Activated CD8-positive, alpha-beta memory T cell treated with anti-CD3 and anti-CD28 coated beads, Interleukin-2, amount 50 U/mL, for 24 hours (primary cell): ENCODE measurements at regions not wholly inside any gene's neighbourhood (a gene's known extent, or its start where the extent isn't known, plus 50 kb on each side); places are given as distances from the start of the nearest gene placed in this dataset.

Experiments used
- DNase-seq: peaks from one replicate; pipeline ENCODE4 v3.0.0-alpha.2; 2020; ENCODE audit errors: extremely low read depth

DNA sequence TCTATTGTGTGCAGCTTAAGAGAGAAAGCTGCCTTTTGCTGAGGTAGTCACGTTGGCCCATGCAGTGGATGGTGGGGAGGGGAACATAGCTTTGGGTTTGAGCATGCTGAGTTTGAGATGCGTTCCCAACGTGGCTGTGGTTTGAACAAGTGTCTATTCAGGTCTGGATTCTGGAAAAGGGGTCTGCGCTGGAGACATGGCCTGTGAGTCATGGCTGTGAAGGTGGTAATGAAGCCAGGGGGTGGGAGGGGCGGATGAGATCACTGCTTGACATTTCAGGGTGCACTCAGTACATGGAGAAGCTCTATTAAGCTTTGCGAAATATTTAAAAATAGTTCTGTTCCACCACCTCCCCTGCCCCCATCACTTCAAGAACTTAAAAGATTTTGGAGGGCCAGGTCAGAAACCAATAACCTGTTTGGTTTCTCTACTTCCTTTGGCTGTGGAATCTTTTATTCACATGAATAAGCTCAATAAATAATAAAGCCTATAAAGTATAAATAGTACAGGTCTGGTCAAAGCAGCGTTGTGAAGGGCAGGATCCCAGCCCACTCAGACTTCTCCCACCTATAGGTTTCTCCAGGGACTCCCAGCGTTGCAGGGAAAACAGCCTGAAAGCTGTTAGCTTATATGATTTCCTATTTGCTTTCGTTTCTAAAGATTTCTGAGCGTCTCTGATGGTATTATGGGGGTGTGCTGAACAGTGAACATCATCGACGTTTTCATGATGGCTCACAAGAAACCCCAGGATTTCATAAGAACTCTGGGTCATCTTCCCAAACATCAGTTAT lies 189.9 kb downstream of the NSG2 start:
- DNase-seq: no peak

DNA sequence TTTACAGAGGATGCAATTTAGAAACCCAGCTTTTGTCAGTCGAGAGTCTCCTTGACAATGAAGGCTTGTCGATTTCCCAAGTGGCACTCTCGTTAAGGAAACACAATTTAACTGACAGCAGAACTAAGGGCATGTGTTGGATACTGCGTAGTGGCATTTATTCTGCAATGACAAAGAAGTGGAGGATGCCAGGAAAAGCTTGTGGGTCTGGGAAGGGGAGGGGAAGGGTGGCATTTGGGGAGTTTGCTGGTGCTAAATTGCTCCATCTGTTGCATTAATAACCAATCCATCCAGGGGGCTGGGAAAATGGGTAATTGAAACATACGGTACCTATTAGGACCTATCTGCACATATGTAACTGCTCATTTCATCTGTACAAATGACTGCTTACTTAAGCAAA lies 190.6 kb downstream of the NSG2 start:
- DNase-seq: no peak

DNA sequence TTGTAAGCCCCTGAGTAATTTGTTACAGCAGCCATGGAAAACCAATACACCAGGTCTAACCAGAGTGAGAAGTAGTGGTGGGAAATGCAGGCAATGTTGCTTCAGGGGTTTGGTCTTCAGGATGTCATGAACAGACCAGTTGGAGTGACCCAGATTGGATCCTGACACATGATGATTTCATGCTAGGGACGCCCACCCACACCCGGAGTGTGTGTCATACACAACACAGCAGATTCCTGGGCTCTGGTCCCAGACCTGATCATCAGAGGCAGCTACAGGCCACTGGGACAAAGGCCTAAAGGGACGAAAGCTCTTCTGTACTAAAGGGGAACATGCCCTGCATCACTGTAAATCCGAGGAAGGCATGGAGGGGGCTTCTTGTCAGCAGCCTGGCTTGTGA lies 194.2 kb downstream of the NSG2 start:
- no peak for DNase-seq

DNA sequence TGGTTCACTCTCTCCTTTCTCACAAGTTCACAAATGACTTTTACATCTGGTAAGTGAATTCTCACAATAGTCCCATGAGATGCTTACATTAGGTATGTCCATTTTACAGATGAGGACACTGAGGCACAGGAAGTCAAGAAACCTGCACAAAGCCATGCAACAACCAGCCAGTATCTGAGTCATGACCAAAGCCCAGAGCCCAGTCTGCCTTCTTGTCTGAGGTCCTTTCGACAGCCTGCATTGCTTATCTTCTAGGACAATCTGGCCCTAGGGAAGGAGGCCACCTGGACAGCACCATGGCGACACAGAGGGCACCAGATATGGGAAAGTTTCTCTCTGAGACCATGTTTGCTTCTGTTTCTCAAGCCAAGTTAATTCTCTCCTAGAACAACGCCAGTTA lies 197.1 kb downstream of the NSG2 start:
- no peak for DNase-seq

DNA sequence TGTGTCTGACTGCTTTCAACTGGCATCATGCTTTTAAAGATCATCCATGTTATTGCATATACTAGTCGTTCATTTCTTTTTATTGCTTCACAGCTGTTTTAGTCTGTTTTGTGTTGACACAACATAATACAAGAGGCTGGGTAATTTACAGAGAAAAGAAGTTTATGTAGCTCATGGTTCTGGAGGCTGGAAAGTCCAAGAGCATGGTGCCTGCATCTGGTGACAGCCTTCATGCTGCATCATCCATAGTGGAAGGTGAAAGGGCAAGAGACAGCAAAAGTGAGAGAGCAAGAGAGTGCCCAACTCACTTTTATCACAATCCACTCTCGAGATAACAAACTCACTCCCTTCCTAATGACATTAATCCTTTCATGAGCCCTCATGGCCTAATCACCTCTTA lies 198.4 kb downstream of the NSG2 start:
- no peak for DNase-seq

DNA sequence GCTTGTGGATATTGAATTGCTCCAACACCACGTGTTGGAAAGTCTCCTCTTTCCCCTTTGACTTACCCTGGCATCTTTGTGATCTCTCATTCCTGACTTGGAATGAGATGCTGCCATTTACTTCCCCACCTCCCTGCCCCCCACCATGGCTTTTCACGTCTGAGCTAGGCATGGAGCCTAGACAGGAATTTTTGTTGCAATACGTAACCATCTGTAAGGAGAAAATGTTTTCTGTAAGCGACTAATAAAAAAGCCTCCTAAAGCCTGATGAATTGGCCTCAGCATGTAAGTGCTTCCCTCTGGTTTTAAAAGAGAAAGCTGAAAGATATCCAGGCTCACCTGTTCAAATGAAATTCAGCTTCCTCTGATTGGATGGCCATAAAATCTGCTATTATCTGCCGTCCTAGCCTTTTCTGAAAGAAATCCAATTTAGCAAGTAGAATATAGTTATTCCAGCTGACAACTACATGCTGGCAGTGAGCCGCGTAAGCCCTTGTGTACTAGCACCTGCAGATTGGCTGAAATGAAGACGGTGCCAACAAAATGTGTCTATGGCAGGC lies 200.1 kb downstream of the NSG2 start:
- no peak for DNase-seq

DNA sequence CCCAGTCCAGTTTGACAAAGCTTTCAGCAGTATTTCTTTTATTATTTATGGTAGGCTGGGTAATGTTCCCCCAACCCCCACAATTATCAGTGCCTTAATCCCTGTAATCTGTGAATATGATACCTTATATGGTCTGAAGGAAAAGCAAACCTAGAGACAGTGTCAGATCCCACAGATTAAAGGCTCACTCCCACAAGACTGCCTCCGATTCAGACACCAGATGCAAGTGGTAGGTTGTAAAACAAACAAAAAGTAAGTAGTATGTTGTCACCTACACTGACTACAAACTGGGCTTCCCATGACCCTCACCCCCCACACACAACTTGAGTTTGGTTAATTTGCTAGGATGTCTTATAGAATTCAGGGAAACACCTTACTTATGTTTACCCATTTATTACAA lies 201.2 kb downstream of the NSG2 start:
- no peak for DNase-seq

DNA sequence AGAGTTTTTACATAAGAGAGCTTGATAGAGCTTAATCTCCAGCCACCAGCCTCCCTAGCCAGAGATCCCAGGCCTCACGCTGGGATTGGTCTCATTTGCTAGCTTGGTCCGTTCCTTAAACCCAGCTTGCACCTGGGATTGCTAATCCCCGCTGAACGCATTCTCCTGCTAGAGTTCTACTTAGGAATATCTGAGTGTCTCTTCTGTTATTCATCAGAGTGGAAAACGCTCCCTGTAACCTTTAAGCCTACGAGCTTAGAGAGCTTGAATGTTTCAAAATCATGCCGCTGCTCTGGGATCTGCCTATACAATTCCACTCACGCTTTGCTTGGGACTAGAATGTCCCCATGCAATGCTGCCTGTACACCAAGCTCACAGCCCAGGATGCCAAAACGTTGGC lies 201.8 kb downstream of the NSG2 start:
- no peak for DNase-seq

DNA sequence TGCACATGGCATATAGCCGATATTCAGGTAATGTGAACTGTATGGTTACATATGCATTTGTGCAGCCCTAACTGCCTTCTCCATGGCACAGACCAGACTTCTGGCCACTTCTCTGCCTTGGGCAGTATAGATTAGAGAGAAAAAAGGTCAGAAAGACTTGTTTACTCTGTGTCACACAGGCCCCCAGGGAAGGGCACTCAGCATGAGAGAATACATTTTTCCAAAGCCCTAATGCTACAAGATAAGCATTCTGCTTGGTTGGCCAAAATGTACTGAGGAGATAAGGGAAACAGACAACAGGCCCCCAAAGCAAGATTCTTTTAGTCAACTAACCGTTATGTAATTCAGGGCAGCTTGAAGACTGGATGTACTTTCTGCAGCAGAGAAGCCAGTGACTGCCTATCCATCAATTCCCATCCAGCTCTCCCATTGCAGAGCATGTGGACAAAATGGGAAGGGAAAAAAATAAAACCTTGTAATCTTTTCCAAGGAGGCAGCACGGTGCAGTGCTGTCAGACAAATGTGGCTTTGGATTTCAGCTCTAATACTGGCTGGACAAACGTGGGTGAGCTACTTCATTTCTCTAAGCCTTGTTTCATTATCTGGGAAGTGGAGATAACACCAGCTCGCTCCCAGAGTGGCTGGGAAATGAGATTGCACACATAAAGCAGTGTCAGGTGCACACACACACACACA lies 205.9 kb downstream of the NSG2 start:
- DNase-seq: no peak

DNA sequence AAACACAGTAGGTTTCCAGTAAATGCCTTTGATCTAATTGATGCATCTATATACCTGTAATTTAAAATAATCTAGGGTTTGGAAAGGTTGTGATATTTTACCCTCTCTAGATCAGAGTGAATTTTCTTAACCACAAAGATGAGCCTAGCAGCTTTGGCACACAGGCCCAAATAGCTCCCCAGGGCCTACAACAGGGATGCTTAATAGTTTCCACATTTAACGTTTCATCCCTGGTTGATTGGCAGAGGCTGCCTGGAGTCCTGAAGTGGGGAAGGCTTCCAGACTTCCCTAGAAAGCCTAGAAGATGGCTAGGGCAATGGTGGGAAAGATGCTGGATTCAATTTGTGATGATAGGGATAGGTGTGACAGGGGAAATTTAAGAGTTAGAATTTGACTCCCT lies 206.6 kb downstream of the NSG2 start:
- no peak for DNase-seq

DNA sequence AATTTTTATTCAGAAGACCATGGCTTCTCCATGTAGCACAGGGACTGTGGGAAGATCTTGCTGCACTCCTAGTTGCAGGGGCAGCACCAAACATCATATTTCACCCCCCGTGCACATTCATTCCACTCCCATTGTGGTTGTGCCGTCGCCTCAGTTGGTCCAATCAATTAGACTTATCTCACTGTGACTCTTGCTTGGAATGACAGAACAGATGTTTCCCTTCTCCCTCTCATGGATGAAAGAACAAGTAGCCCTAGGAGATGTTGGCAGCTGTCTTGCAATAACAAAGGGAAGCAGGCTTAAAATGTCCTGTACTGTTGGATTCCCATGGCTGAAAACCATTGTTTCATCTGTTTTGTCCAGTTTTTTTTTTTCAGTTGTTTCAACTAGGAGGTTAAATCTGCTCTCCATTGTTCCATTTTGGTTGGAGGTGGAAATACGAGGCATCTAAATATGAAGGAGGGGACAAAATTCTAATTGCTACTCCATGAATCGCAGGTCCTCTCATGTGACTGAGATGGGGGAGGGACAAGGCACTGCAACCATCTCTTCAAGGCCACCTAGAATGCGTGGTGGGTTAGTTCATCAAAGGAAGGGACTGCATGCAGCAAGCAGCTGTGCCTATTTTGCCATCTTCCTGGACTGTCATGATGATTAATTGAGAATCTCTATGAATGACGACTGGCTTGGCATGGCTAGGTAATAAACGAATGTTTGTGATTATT lies 214.4 kb downstream of the NSG2 start:
- no peak for DNase-seq

DNA sequence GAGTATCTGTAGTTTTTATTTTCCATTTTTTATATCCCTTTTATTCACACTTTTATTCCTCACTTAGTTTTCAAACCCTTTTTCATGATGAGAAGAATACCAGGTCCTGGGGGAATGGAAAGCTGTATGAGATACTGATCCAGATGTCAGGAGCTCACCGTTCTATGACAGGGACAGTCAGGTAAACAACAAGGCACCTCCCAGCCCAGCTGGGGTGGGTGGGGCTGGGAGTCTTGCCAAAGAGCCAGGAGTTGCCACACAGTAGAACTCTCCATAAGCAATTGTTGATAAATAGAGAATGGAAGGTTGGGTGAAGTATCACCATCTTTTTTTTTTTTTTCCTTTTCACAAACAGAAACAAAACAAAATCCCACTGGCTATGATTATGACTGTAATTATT lies 225.8 kb downstream of the NSG2 start:
- DNase-seq: no peak

DNA sequence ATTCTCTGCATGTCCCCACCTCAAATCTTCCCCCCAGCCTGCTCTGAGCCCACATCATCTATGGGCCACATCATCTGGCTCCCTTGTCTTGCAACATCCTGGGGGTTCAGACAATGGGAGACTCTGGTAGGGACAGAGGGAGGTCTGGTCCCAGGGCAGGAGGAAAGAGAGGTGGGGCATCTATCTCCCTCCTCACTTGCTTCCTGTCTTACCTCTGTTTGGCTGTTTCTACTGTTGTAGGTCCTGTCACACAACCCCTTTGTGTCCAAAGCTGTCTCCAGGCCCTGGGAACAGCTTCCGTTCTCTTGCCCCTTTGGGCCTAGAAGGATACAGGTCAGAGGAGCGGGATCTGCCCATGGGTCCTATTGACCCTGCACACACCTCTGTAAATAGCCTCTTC lies 227.2 kb downstream of the NSG2 start:
- DNase-seq: no peak

DNA sequence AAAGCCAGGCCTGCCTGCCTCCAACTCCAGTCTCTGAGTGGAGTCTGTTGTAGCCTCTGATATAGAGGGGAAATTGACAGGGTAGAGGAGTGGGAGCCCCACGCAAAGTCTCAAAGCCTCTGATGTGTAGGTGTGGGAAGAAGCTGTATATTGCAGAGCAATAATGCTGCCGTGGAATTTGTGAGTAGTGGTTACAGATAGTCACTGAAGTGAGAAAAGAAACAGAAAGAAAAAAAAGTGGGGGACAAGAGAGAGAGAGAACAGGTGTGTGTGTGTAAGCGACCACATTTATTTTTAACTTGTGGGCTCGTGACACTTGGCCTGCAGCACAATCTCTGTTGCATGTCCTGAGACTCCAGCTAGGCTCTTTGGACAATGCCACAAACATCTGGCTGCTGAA lies 227.8 kb downstream of the NSG2 start:
- no peak for DNase-seq

DNA sequence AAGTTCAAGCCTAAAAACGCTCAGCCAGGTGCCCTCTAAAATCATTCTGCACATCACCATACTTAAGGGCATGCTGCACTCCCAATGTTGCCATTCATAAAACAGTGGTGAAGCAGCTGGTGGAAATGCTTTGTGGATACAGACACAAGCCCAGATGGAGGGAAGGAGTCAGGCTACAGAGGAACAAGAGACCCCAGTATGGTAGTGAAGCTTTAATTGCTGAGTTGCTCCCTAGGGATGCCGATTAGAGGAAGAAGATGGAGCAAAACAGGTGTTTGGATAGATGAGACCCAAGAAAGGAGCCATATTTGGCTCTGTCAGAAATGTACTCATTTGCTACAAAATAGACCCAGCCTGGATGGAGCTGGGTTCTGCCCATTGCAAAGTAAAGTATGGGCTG lies 230.5 kb downstream of the NSG2 start:
- DNase-seq: no peak

DNA sequence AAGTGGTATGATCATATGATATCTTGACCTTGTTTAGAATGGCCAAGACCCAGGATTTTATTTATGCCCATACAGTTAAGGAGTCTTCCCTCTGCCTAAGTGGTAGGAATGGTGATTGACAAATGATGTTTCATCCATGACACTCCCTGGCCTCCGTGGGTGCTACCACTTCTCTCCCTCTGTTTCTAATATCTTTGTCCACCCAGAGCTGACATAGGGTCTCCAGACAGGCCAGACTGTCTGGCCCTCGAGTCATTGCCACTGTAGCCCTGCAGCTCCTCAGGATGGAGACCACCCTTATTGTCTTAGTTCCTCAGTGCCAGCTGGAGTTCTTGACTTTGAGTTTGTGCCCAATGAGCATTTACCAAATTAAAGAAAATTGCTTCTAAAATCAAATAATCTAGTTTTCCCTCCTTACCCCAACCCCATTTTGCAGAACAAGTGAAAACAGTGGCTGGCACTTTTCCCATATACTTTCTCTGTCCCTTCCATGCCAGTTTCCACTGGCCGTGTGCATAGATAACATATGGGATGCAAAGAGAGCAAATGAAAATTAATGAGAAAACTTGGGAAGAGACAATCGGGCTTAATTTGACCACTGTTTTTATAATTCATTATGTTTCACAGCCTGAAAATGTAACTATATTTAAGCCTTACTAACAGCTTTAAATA lies 235.7 kb downstream of the NSG2 start:
- DNase-seq: no peak

DNA sequence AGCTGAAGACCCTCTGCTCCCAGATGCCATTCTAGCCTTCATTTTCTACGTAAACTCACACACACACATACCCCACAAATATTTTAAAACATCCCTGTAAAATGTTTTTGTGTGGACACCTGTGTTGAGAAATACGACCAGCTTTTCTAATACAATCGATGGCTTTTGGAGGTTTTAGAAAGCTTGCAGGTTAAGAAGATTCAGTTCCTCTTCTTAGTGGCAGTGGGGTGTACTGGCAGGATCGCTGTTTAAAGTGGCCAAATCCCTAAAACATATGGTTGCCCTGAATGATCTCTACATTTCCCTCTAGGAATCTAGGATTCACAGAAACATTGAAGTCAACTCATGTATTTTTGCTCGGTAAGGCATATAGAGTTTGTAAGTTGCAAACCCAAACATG lies 236.3 kb downstream of the NSG2 start:
- no peak for DNase-seq

DNA sequence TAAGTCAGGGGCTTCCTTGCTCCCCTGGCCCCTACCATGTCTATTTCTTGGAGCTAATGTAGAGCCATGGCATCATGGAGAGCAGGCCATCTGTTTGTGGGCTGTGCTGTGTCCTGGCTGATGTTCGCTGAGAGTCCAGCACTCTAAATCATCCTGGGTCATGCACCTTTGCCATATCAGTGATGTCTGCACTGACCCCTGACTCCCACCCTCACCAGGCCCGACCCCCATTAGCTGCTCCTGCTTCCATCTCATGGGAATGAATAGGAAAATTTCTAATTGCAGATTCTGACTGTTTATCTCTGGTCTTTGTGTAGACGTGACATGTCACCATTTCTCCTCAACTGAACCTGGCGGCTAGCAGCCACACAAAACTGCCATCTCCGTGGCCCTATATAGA lies 236.9 kb downstream of the NSG2 start:
- no peak for DNase-seq

DNA sequence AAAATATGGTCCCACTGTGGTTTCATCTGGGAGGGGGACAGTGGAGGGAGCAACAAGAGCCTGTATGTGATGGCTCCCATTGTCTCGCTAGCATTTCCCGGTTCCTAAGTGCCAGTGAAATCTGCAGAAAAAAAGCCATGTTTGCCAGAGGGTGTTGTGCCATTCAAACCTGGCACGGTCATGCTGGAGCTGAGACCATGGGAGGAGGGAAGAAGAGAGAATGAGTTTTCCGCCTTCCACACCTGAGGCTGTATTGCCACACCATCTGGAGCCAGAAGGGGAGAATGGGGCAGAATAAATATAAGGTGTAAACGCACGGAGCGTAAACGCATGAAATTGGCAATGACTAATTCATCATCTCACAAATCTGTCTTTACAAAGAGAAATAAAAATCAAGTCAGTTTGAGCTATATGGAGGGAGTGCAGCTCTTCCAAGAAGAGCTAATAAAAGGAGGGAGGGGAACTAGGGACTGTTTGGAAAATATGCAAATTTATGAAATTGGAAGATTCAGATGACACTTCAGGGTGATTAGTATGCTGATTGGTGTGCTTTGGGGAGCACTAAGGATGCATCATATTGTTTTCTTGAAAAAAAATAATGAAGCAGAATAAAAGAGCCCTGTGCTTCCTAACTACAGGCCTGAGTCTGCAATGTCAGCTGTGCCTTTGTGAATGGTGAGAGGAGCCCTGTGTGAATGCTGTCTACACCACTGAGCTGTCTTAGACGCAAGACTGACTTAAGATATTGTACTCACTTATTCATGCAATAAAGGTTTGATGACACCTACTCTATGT lies 237.9 kb downstream of the NSG2 start:
- no peak for DNase-seq

DNA sequence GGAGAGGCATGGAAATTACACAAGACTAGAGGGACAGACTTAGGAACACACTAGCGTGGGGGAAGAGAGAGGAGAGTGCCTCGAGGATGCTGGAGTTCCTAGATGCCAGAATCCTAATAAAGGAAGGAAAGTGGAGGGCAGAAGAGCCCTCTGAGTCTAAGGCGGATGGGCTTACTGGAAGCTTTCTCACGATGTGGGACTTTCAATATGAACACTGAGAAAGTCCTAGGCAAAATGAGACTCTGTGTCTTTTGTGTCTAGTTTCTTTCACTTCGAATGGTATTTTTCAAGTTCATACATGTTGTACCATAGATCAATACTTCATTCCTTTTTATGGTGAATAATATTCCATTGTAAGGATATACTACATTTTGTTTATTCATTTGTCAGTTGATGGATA lies 239.4 kb downstream of the NSG2 start:
- DNase-seq: no peak

DNA sequence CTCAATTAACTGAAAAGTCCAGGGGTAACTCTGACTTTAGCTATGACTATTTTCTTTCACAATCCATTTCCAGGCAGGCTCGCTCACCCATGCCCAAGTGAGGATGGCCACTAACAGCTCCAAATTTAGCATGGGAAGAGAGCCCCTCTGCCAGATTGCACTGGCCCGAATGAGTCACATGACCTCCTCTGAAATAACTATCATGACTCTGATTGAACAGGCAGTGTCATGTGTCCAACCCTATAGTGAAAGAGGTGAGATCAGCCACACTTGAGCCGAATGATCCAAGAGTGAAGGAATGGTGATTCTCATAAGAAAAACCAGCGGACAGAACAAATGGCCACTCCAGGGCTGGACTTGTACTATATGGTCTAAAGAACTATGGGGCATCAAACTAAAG lies 242.3 kb downstream of the NSG2 start:
- DNase-seq: no peak
